Fibroblast of lung (primary cell): ENCODE measurements at regions not wholly inside any gene's neighbourhood (a gene's known extent, or its start where the extent isn't known, plus 50 kb on each side); places are given as distances from the start of the nearest gene placed in this dataset.

Experiments
- DNase-seq, 2 donors: peaks; one replicate each; pipeline versions ENCODE4 v3.0.0 to v3.0.0-alpha.2; 2010; ENCODE audit warnings: low read depth in 2 of 2
- H2AFZ ChIP-seq: 2 replicates; pipeline ENCODE4 v1.5.1; 2012; ENCODE audit warnings: low read length, control low read depth, inconsistent platforms
- H3K27ac ChIP-seq: 2 replicates; pipeline ENCODE4 v1.5.1; 2011; ENCODE audit warnings: low read length, control low read depth; ENCODE audit not compliant: insufficient read depth
- H3K27me3 ChIP-seq: 2 replicates; pipeline ENCODE4 v1.5.1; 2011; ENCODE audit warnings: mild to moderate bottlenecking, low read length; ENCODE audit not compliant: control insufficient read depth, insufficient read depth
- H3K36me3 ChIP-seq: 2 replicates; pipeline ENCODE4 v1.5.1; 2011; ENCODE audit warnings: low read length; ENCODE audit not compliant: control insufficient read depth, insufficient read depth
- H3K4me1 ChIP-seq: 2 replicates; pipeline ENCODE4 v1.5.1; 2011; ENCODE audit warnings: low read length; ENCODE audit not compliant: control insufficient read depth, insufficient read depth; ENCODE audit errors: extremely low read depth
- H3K4me2 ChIP-seq: 2 replicates; pipeline ENCODE4 v1.5.1; 2011; ENCODE audit warnings: low read length, control low read depth; ENCODE audit not compliant: insufficient read depth; ENCODE audit errors: extremely low read depth
- H3K4me3 ChIP-seq, 4 experiments: fragments of 200-600 bp in 1 of 4; sonication (generic) in 1 of 4; replicated peaks in 1 of 4; 2 replicates each; pipeline ENCODE4 v1.5.1; 2011 to 2016; ENCODE audit warnings: low read length in 4 of 4, low read depth in 3 of 4, mild to moderate bottlenecking in 3 of 4, control low read depth in 2 of 4, inconsistent platforms in 1 of 4, mixed read lengths in 1 of 4; ENCODE audit not compliant: insufficient read depth in 1 of 4; ENCODE audit errors: control extremely low read depth in 1 of 4
- H3K79me2 ChIP-seq: 2 replicates; pipeline ENCODE4 v1.5.1; 2012; ENCODE audit warnings: mild to moderate bottlenecking, low read length, inconsistent platforms; ENCODE audit not compliant: control insufficient read depth, insufficient read depth
- H3K9ac ChIP-seq: 2 replicates; pipeline ENCODE4 v1.5.1; 2011; ENCODE audit warnings: mild to moderate bottlenecking, low read length, control low read depth; ENCODE audit not compliant: insufficient read depth
- H3K9me3 ChIP-seq: 2 replicates; pipeline ENCODE4 v1.5.1; 2012; ENCODE audit warnings: low read depth, low read length; ENCODE audit not compliant: control insufficient read depth, insufficient read depth
- H4K20me1 ChIP-seq: 2 replicates; pipeline ENCODE4 v1.5.1; 2011; ENCODE audit warnings: low read length; ENCODE audit not compliant: control insufficient read depth, insufficient read depth; ENCODE audit errors: extremely low read depth
- EZH2 ChIP-seq: IDR thresholded peaks from 2 replicates; pipeline ENCODE4 v1.5.1; 2012; ENCODE audit warnings: low read length, control low read depth, mild to moderate bottlenecking; ENCODE audit errors: missing control alignments
- TF ChIP-seq, protein P1 (sequence below), 2 donors: IDR thresholded peaks in 1 of 2; conservative IDR thresholded peaks in 1 of 2; 1 replicate in 1 of 2; 2 replicates in 1 of 2; pipeline ENCODE4 v1.5.1; 2011 to 2012; ENCODE audit warnings: low read length in 2 of 2, control low read depth in 1 of 2, inconsistent platforms in 1 of 2, low read depth in 1 of 2, mild to moderate bottlenecking in 1 of 2

DNA sequence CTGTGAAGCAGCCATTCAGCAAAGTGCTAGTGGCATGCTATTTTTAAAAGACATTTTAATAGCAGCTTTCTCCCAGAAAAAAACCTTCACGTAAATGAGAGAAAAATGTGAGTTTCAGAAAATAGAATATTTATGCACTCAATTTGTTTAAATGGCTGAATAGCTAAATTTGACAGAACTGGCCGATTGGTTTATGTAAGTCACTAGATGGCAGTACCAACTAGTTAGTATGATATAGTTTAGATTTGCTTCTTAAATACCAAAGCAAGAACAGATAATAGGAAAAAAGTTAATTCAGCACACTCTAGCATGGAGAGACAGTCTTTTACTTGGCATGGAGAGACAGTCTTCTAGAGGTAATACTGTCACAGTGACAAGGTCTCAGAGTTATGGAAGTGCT, 250.1 kb downstream of the SNCA start:
- Histone ChIP-seq H3K27me3 (no peaks in the 10 kb centered on the region), H4K20me1 (no peaks in the 10 kb centered on the region), H3K9me3 (no peaks in the 10 kb centered on the region), H3K36me3 (no peaks in the 10 kb centered on the region), H3K27ac (no peak overlapping the region), H3K79me2 (no peaks in the 10 kb centered on the region), H3K4me1 (no peaks in the 10 kb centered on the region), H2AFZ (no peak overlapping the region), H3K4me3 (no peak overlapping the region), H3K4me2 (no peak overlapping the region), H3K9ac (no peak overlapping the region)
- no peak for TF ChIP-seq EZH2
- TF ChIP-seq, protein P1, sequence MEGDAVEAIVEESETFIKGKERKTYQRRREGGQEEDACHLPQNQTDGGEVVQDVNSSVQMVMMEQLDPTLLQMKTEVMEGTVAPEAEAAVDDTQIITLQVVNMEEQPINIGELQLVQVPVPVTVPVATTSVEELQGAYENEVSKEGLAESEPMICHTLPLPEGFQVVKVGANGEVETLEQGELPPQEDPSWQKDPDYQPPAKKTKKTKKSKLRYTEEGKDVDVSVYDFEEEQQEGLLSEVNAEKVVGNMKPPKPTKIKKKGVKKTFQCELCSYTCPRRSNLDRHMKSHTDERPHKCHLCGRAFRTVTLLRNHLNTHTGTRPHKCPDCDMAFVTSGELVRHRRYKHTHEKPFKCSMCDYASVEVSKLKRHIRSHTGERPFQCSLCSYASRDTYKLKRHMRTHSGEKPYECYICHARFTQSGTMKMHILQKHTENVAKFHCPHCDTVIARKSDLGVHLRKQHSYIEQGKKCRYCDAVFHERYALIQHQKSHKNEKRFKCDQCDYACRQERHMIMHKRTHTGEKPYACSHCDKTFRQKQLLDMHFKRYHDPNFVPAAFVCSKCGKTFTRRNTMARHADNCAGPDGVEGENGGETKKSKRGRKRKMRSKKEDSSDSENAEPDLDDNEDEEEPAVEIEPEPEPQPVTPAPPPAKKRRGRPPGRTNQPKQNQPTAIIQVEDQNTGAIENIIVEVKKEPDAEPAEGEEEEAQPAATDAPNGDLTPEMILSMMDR (conservative IDR thresholded peaks at IDR 0.05 in 1 of 2, IDR thresholded peaks at IDR 0.05 in 1 of 2; ENCODE audit: low read depth in 1 of 2, low read length in 2 of 2) = peak; percentile 5 to 30
- DNase-seq = peak; percentile 9 to 67

DNA sequence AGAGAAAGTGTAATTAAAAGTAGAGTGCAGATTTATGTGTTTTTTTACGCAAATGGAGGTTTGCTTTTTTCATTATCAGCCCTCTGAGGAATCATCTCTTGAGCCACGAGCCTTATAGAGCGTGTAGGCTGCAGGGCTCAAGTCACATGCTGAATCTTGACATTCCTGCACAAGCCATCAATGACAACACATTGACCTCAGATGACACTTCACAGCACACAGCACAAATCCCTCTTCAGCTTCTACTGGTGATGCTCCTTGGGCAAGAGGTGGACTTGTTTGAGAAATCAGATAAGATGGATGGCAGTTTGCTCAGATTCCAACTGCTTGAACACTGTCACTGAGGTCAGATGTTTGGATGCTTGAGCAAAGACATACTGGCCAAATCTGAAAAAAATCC, 250.6 kb downstream of the SNCA start:
- Histone ChIP-seq H3K9me3 (no peaks in the 10 kb centered on the region), H4K20me1 (no peaks in the 10 kb centered on the region), H3K79me2 (no peaks in the 10 kb centered on the region), H3K4me3 (no peak overlapping the region), H3K4me2 (no peak overlapping the region), H3K27me3 (no peaks in the 10 kb centered on the region), H3K36me3 (no peaks in the 10 kb centered on the region), H3K9ac (no peak overlapping the region), H3K4me1 (no peaks in the 10 kb centered on the region), H3K27ac (no peak overlapping the region), H2AFZ (no peak overlapping the region)
- no peak for TF ChIP-seq EZH2
- TF ChIP-seq, protein P1 (conservative IDR thresholded peaks at IDR 0.05 in 1 of 2, IDR thresholded peaks at IDR 0.05 in 1 of 2; ENCODE audit: low read depth in 1 of 2, low read length in 2 of 2) = no peak
- DNase-seq = peak in 1 of 2 donors; percentile 15

DNA sequence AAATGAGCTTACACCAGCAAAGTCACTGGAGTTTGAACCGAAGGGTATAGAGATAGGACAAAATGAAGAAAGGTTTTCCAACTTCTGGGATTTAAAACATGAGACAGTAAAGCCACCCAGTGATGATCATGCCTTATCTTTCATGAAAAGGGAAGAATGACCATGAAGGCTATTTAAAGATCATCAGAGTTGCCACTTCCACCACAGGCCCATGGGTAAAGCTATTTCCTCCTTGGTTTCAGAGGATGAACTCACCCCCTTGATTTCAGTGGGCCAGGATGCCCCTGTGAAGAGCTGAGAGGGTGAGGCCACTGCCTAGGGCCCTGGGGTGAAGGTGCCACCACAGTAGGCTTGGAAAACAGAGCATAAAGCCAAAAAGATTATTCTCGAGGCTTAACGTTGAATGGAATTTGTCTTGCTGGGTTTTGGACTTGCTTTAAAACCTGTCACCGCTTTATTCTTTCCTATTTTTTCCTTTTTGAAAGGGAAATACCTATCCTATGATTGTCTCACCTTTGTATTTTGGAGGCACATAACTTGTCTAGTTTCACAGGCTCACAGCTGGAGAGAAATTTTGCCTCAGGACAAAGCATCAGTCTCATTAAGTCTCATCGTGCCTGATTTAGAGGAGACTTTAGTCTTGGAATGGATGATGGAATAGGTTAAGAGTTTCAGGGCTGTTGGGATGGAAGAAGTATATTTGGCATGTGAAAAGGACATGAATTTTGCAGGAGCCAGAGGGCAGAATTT, 254.0 kb downstream of the SNCA start:
- no peak overlapping the region for H3K27ac ChIP-seq
- H2AFZ ChIP-seq = no peak overlapping the region
- H3K36me3 ChIP-seq = no peaks in the 10 kb centered on the region
- H3K4me3 ChIP-seq = no peak overlapping the region
- no peaks in the 10 kb centered on the region for H4K20me1 ChIP-seq
- DNase-seq = no peak
- no peaks in the 10 kb centered on the region for H3K9me3 ChIP-seq
- H3K4me1 ChIP-seq = no peaks in the 10 kb centered on the region
- H3K9ac ChIP-seq = no peak overlapping the region
- H3K79me2 ChIP-seq = no peaks in the 10 kb centered on the region
- no peak for TF ChIP-seq EZH2
- TF ChIP-seq, protein P1 (conservative IDR thresholded peaks at IDR 0.05 in 1 of 2, IDR thresholded peaks at IDR 0.05 in 1 of 2; ENCODE audit: low read depth in 1 of 2, low read length in 2 of 2) = no peak
- no peaks in the 10 kb centered on the region for H3K27me3 ChIP-seq
- no peak overlapping the region for H3K4me2 ChIP-seq
